GM23338 (cell line): ENCODE measurements at regions not wholly inside any gene's neighbourhood (a gene's known extent, or its start where the extent isn't known, plus 50 kb on each side); places are given as distances from the start of the nearest gene placed in this dataset.

Experiments used
- ATAC-seq: fragments of 200-7000 bp; cut with Tn5 transposase; 3 replicates; pipeline ENCODE4 v1.9.1; 2020
- DNase-seq: peaks from one replicate; pipeline ENCODE4 v3.0.0-alpha.2; 2015; ENCODE audit warnings: low spot score
- H2AFZ ChIP-seq: fragments of 200-600 bp; sonication (generic); 2 replicates; pipeline ENCODE4 v1.8.0; 2016; ENCODE audit warnings: antibody characterized with exemption, mild to moderate bottlenecking, moderate library complexity
- H3F3A ChIP-seq: fragments of 200-600 bp; sonication (generic); replicated peaks from 2 replicates; pipeline ENCODE4 v1.8.0; 2017; ENCODE audit warnings: antibody characterized with exemption, mixed run types, low read depth
- H3K27ac ChIP-seq: fragments of 200-600 bp; sonication (generic); 2 replicates; pipeline ENCODE4 v1.6.1; 2016; ENCODE audit warnings: low read depth
- H3K27me3 ChIP-seq: fragments of 200-600 bp; sonication (generic); 2 replicates; pipeline ENCODE4 v1.8.0; 2016; ENCODE audit warnings: mild to moderate bottlenecking, mixed run types, moderate library complexity; ENCODE audit not compliant: insufficient read depth
- H3K36me3 ChIP-seq: fragments of 200-600 bp; sonication (generic); 2 replicates; pipeline ENCODE4 v1.8.0; 2016; ENCODE audit warnings: mild to moderate bottlenecking; ENCODE audit not compliant: insufficient read depth
- H3K4me1 ChIP-seq: fragments of 200-600 bp; sonication (generic); 2 replicates; pipeline ENCODE4 v1.8.0; 2016; ENCODE audit warnings: mild to moderate bottlenecking, moderate library complexity; ENCODE audit not compliant: insufficient read depth
- H3K4me2 ChIP-seq: fragments of 200-600 bp; sonication (generic); 2 replicates; pipeline ENCODE4 v1.7.1; 2017; ENCODE audit warnings: mixed run types
- H3K4me3 ChIP-seq: fragments of 200-600 bp; sonication (generic); 2 replicates; pipeline ENCODE4 v1.6.1; 2016; ENCODE audit warnings: mixed run types
- H3K79me2 ChIP-seq: fragments of 200-600 bp; sonication (generic); replicated peaks from 2 replicates; pipeline ENCODE4 v1.8.0; 2017; ENCODE audit warnings: mild to moderate bottlenecking; ENCODE audit not compliant: insufficient read depth
- H3K9me2 ChIP-seq: fragments of 200-600 bp; sonication (generic); 2 replicates; pipeline ENCODE4 v1.8.0; 2017; ENCODE audit not compliant: insufficient read depth
- H4K20me1 ChIP-seq: fragments of 200-600 bp; sonication (generic); replicated peaks from 2 replicates; pipeline ENCODE4 v1.8.0; 2017; ENCODE audit warnings: mild to moderate bottlenecking; ENCODE audit not compliant: insufficient read depth
- H3K27ac Mint-ChIP-seq: 2 replicates; pipeline ENCODE4 v1.8.0; 2020; ENCODE audit warnings: inconsistent platforms, mild to moderate bottlenecking, moderate library complexity, mixed read lengths
- H3K27me3 Mint-ChIP-seq: 3 replicates; pipeline ENCODE4 v1.8.0; 2022; ENCODE audit warnings: low read depth, mild to moderate bottlenecking, moderate library complexity, mixed read lengths, inconsistent platforms; ENCODE audit not compliant: insufficient read depth, poor library complexity
- H3K36me3 Mint-ChIP-seq: 3 replicates; pipeline ENCODE4 v1.8.0; 2021; ENCODE audit warnings: low read depth, mild to moderate bottlenecking, inconsistent platforms, moderate library complexity, mixed read lengths
- H3K4me1 Mint-ChIP-seq: 3 replicates; pipeline ENCODE4 v1.8.0; 2020; ENCODE audit warnings: mild to moderate bottlenecking, inconsistent platforms, mixed read lengths
- H3K4me3 Mint-ChIP-seq: 3 replicates; pipeline ENCODE4 v1.8.0; 2021; ENCODE audit warnings: moderate library complexity, mild to moderate bottlenecking, inconsistent platforms, mixed read lengths
- H3K9me3 Mint-ChIP-seq: 3 replicates; pipeline ENCODE4 v1.8.0; 2020; ENCODE audit warnings: moderate library complexity, mild to moderate bottlenecking, inconsistent platforms, mixed read lengths
- CREB1 ChIP-seq: fragments of 250-450 bp; sonication (Bioruptor Pico); IDR thresholded peaks from 2 replicates; pipeline ENCODE4 v1.5.0; 2020; ENCODE audit warnings: low read depth, mild to moderate bottlenecking, moderate library complexity
- EZH2 ChIP-seq: fragments of 200-600 bp; sonication (generic); IDR thresholded peaks from one replicate; pipeline ENCODE4 v1.8.0; 2017; ENCODE audit warnings: antibody characterized with exemption, mild to moderate bottlenecking, low read depth; ENCODE audit not compliant: unreplicated experiment
- JUNB ChIP-seq: IDR thresholded peaks from one replicate; pipeline ENCODE4 v1.6.1; 2016; ENCODE audit warnings: antibody characterized with exemption; ENCODE audit not compliant: unreplicated experiment
- NANOG ChIP-seq: IDR thresholded peaks from 2 replicates; pipeline ENCODE4 v1.6.1; 2016; ENCODE audit warnings: antibody characterized with exemption, borderline replicate concordance
- STAT1 ChIP-seq: IDR thresholded peaks from one replicate; pipeline ENCODE4 v1.6.1; 2016; ENCODE audit warnings: antibody characterized with exemption; ENCODE audit not compliant: unreplicated experiment
- ZNF114 ChIP-seq: fragments of 250-450 bp; sonication (Bioruptor Pico); IDR thresholded peaks from 2 replicates; pipeline ENCODE4 v1.5.0; 2020; ENCODE audit warnings: mild to moderate bottlenecking, moderate library complexity
- ZNF462 ChIP-seq: fragments of 250-450 bp; sonication (Bioruptor Pico); IDR thresholded peaks from 2 replicates; pipeline ENCODE4 v1.5.0; 2020; ENCODE audit warnings: mild to moderate bottlenecking, moderate library complexity

GRCh38 chr9:88732128-88732527 is 197.2 kb downstream of the NXNL2 start:
- H3K79me2 ChIP-seq = no peaks in the 10 kb centered on the region
- H3K36me3 Mint-ChIP-seq = no peaks in the 10 kb centered on the region; the same call in 2 of the 3 replicates
- H4K20me1 ChIP-seq = no peaks in the 10 kb centered on the region
- H3F3A ChIP-seq = no peaks in the 10 kb centered on the region
- H3K27me3 Mint-ChIP-seq = no peaks in the 10 kb centered on the region
- H3K4me2 ChIP-seq = no peak overlapping the region
- H3K9me2 ChIP-seq = peaks cover 6% of the 10 kb centered on the region; the same call in 1 of the 2 replicates
- no peaks in the 10 kb centered on the region for H3K4me1 ChIP-seq
- TF ChIP-seq JUNB (no peak), ZNF462 (CRISPR knock-in tag) (no peak), ZNF114 (CRISPR knock-in tag) (no peak), CREB1 (CRISPR knock-in tag) (no peak), NANOG (no peak)
- peaks cover 4% of the 10 kb centered on the region; the same call in 2 of the 3 replicates for H3K9me3 Mint-ChIP-seq
- H3K27ac Mint-ChIP-seq = no peak overlapping the region
- peaks cover 7% of the 10 kb centered on the region for H3K4me1 Mint-ChIP-seq
- ATAC-seq (no peak), DNase-seq (no peak)
- H3K4me3 ChIP-seq = no peak overlapping the region
- no peak overlapping the region for H2AFZ ChIP-seq
- no peaks in the 10 kb centered on the region for H3K27me3 ChIP-seq
- H3K27ac ChIP-seq = no peak overlapping the region
- no peaks in the 10 kb centered on the region for H3K36me3 ChIP-seq
- no peak overlapping the region for H3K4me3 Mint-ChIP-seq

- Mint-ChIP-seq H3K4me3 (no peak overlapping the region), H3K36me3 (no peaks in the 10 kb centered on the region; the same call in 2 of the 3 replicates), H3K4me1 (peaks cover 7% of the 10 kb centered on the region), H3K9me3 (peaks cover 4% of the 10 kb centered on the region; the same call in 2 of the 3 replicates), H3K27me3 (no peaks in the 10 kb centered on the region), H3K27ac (no peak overlapping the region; the same call in 1 of the 2 replicates)
- no peak for ATAC-seq
- Histone ChIP-seq H3K4me3 (no peak overlapping the region), H3F3A (no peaks in the 10 kb centered on the region), H3K27ac (no peak overlapping the region), H3K36me3 (no peaks in the 10 kb centered on the region), H3K9me2 (peaks cover 6% of the 10 kb centered on the region; the same call in 1 of the 2 replicates), H3K27me3 (no peaks in the 10 kb centered on the region), H3K4me1 (no peaks in the 10 kb centered on the region), H3K4me2 (no peak overlapping the region), H4K20me1 (no peaks in the 10 kb centered on the region), H2AFZ (peak overlapping the region; percentile 35; the same call in 1 of the 2 replicates), H3K79me2 (no peaks in the 10 kb centered on the region)
- DNase-seq = no peak
- TF ChIP-seq EZH2 (no peak), STAT1 (no peak)
Measured at GRCh38 chr9:88733651-88734421, 198.9 kb downstream of the NXNL2 start.
